ENCODE measurements at regions not wholly inside any gene's neighbourhood (a gene's known extent, or its start where the extent isn't known, plus 50 kb on each side); places are given as distances from the start of the nearest gene placed in this dataset.

DNA sequence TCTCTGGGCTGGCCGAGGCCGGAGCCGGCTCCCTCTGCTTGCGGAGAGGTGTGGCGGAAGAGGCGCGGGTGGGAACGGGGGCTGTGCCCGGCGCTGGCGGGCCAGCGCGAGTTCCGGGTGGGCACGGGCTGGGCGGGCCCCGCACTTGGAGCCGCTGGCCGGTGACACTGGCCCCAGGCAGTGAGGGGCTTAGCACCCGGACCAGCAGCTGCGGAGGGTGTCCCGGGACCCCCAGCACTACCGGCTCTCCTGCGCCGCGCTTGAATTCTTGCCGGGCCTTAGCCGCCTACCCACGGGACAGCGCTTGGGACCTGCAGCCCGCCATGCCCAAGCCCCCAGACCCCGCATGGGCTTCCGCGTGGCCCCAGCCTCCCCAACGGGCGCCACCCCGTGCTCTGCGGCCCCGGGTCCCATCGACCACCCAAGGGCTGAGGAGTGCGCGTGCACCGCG, 736.3 kb upstream of the ARRDC4 start:
- no peaks in the 10 kb centered on the region for H3K9me1 ChIP-seq (ENCODE audit: control insufficient read depth, extremely low read depth, insufficient read depth, low read length)
- dilution Hi-C loops (cut with MboI; ENCODE audit: extremely low pct_ligation_motif_present, low sequenced_read_pairs): no loop called here
- no peaks in the 10 kb centered on the region for H3K4me1 ChIP-seq (ENCODE audit: control insufficient read depth, extremely low read depth, insufficient read depth, low read length)
- no peak for FAIRE-seq
- no peak for DNase-seq (ENCODE audit: low read depth, low spot score)
- no peaks in the 10 kb centered on the region for H3K27me3 ChIP-seq (ENCODE audit: control insufficient read depth, extremely low read depth, insufficient read depth, low read length)
- H3K36me3 ChIP-seq (ENCODE audit: control insufficient read depth in 2 of 2, extremely low read depth in 1 of 2, insufficient read depth in 2 of 2, low read length in 2 of 2): no peaks in the 10 kb centered on the region
- H3K4me3 ChIP-seq (ENCODE audit: control insufficient read depth in 2 of 3, extremely low read depth in 1 of 3, insufficient read depth in 2 of 3, low read depth in 1 of 3, low read length in 3 of 3): no peak overlapping the region
- TF ChIP-seq, protein P1, sequence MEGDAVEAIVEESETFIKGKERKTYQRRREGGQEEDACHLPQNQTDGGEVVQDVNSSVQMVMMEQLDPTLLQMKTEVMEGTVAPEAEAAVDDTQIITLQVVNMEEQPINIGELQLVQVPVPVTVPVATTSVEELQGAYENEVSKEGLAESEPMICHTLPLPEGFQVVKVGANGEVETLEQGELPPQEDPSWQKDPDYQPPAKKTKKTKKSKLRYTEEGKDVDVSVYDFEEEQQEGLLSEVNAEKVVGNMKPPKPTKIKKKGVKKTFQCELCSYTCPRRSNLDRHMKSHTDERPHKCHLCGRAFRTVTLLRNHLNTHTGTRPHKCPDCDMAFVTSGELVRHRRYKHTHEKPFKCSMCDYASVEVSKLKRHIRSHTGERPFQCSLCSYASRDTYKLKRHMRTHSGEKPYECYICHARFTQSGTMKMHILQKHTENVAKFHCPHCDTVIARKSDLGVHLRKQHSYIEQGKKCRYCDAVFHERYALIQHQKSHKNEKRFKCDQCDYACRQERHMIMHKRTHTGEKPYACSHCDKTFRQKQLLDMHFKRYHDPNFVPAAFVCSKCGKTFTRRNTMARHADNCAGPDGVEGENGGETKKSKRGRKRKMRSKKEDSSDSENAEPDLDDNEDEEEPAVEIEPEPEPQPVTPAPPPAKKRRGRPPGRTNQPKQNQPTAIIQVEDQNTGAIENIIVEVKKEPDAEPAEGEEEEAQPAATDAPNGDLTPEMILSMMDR (optimal IDR thresholded peaks at IDR 0.05 in 1 of 3, IDR thresholded peaks at IDR 0.05 in 1 of 3, conservative IDR thresholded peaks at IDR 0.05 in 1 of 3; ENCODE audit: extremely low read depth in 1 of 3, insufficient read depth in 2 of 3, low read length in 3 of 3): no peak
- TF ChIP-seq EZH2 (IDR thresholded peaks at IDR 0.05; ENCODE audit: low read length): no peak
- H3K27ac ChIP-seq (ENCODE audit: control insufficient read depth, insufficient read depth, low read length): no peak overlapping the region
- no peaks in the 10 kb centered on the region for H3K79me2 ChIP-seq (ENCODE audit: control insufficient read depth, insufficient read depth, low read length)
- H4K20me1 ChIP-seq (ENCODE audit: control insufficient read depth, extremely low read depth, insufficient read depth, low read length): no peaks in the 10 kb centered on the region
- H3K9ac ChIP-seq (ENCODE audit: control insufficient read depth, extremely low read depth, insufficient read depth, low read length): no peak overlapping the region
- peaks cover 3% of the 10 kb centered on the region for H3K9me3 ChIP-seq (ENCODE audit: control insufficient read depth, low read depth, low read length)
- H2AFZ ChIP-seq (ENCODE audit: control insufficient read depth, low read length): no peak overlapping the region
- no peak overlapping the region for H3K4me2 ChIP-seq (ENCODE audit: control insufficient read depth, extremely low read depth, insufficient read depth, low read depth, low read length)

GRCh38 chr15:97234851-97235610, 725.5 kb upstream of the ARRDC4 start:
- dilution Hi-C loops (cut with MboI; ENCODE audit: extremely low pct_ligation_motif_present, low sequenced_read_pairs): no loop called here
- Histone ChIP-seq H3K27me3 (ENCODE audit: control insufficient read depth, extremely low read depth, insufficient read depth, low read length) (no peaks in the 10 kb centered on the region), H3K4me3 (ENCODE audit: control insufficient read depth in 2 of 3, extremely low read depth in 1 of 3, insufficient read depth in 2 of 3, low read depth in 1 of 3, low read length in 3 of 3) (no peak overlapping the region)

More at GRCh38 chr15:97234851-97235610, 725.5 kb upstream of the ARRDC4 start:
- H2AFZ ChIP-seq (ENCODE audit: control insufficient read depth, low read length): no peak overlapping the region
- no peak for FAIRE-seq
- H3K79me2 ChIP-seq (ENCODE audit: control insufficient read depth, insufficient read depth, low read length): no peaks in the 10 kb centered on the region
- DNase-seq (ENCODE audit: low read depth, low spot score): no peak
- H3K4me1 ChIP-seq (ENCODE audit: control insufficient read depth, extremely low read depth, insufficient read depth, low read length): no peaks in the 10 kb centered on the region
- H3K27ac ChIP-seq (ENCODE audit: control insufficient read depth, insufficient read depth, low read length): no peak overlapping the region
- H3K4me2 ChIP-seq (ENCODE audit: control insufficient read depth, extremely low read depth, insufficient read depth, low read depth, low read length): no peak overlapping the region
- H3K9me1 ChIP-seq (ENCODE audit: control insufficient read depth, extremely low read depth, insufficient read depth, low read length): no peaks in the 10 kb centered on the region
- H3K9ac ChIP-seq (ENCODE audit: control insufficient read depth, extremely low read depth, insufficient read depth, low read length): no peak overlapping the region
- no peaks in the 10 kb centered on the region for H3K9me3 ChIP-seq (ENCODE audit: control insufficient read depth, low read depth, low read length)
- H4K20me1 ChIP-seq (ENCODE audit: control insufficient read depth, extremely low read depth, insufficient read depth, low read length): no peaks in the 10 kb centered on the region
- no peaks in the 10 kb centered on the region for H3K36me3 ChIP-seq (ENCODE audit: control insufficient read depth in 2 of 2, extremely low read depth in 1 of 2, insufficient read depth in 2 of 2, low read length in 2 of 2)
- no peak for TF ChIP-seq EZH2 (IDR thresholded peaks at IDR 0.05; ENCODE audit: low read length)
- TF ChIP-seq, protein P1 (optimal IDR thresholded peaks at IDR 0.05 in 1 of 3, IDR thresholded peaks at IDR 0.05 in 1 of 3, conservative IDR thresholded peaks at IDR 0.05 in 1 of 3; ENCODE audit: extremely low read depth in 1 of 3, insufficient read depth in 2 of 3, low read length in 3 of 3): peak; percentile 74 to 85 (median 83)
